IMR-90 (cell line): ENCODE measurements at regions not wholly inside any gene's neighbourhood (a gene's known extent, or its start where the extent isn't known, plus 50 kb on each side); places are given as distances from the start of the nearest gene placed in this dataset.

Experiments used
- ATAC-seq: fragments of 200-7000 bp; cut with Tn5 transposase; 2 replicates; pipeline ENCODE4 v1.9.1; 2020; ENCODE audit warnings: low read depth, mild to moderate bottlenecking, moderate library complexity
- BruUV-seq: library from RNA; stranded (reverse); fragments of 400-500 nt; replicated peaks from 2 replicates; lab custom pipeline; 2021; lab: Mats Ljungman, UMichigan
- CTCF ChIA-PET: fragments of 300-600 bp; formaldehyde crosslinking; extraction: SDS; loops from one replicate; lab custom pipeline; 2021; ENCODE audit warnings: antibody characterized with exemption; lab: Yijun Ruan, JAX
- POLR2A ChIA-PET: fragments of 300-600 bp; sonication (Branson Sonifier 250); formaldehyde crosslinking; loops from one replicate; lab custom pipeline; 2022; ENCODE audit warnings: antibody characterized with exemption; ENCODE audit not compliant: unreplicated experiment; lab: Charles Lee
- DNase-seq: peaks from one replicate; pipeline ENCODE4 v3.0.0; 2013
- H2AFZ ChIP-seq: replicated peaks from 2 replicates; pipeline ENCODE3; 2013; ENCODE audit warnings: low read length, mild to moderate bottlenecking; ENCODE audit not compliant: poor library complexity
- H2AK5ac ChIP-seq: 2 replicates; pipeline ENCODE4 v1.6.1; 2013; ENCODE audit warnings: low read depth, low read length, inconsistent platforms
- H2AK9ac ChIP-seq: replicated peaks from 2 replicates; pipeline ENCODE3; 2013; ENCODE audit warnings: mild to moderate bottlenecking, low read depth, low read length, moderate library complexity; ENCODE audit not compliant: poor library complexity
- H2BK120ac ChIP-seq: 2 replicates; pipeline ENCODE4 v1.6.1; 2013; ENCODE audit warnings: low read depth, low read length, inconsistent platforms
- H2BK15ac ChIP-seq: 3 replicates; pipeline ENCODE4 v1.6.1; 2013; ENCODE audit warnings: low read depth, low read length, inconsistent platforms
- H2BK20ac ChIP-seq: 2 replicates; pipeline ENCODE4 v1.6.1; 2013; ENCODE audit warnings: low read depth, mild to moderate bottlenecking, inconsistent platforms, low read length, moderate library complexity
- H2BK5ac ChIP-seq: 2 replicates; pipeline ENCODE4 v1.6.1; 2013; ENCODE audit warnings: mild to moderate bottlenecking, low read depth, low read length, inconsistent platforms; ENCODE audit not compliant: poor library complexity, severe bottlenecking
- H3K14ac ChIP-seq: replicated peaks from 2 replicates; pipeline ENCODE4 v1.6.1; 2013; ENCODE audit warnings: low read depth, low read length, inconsistent platforms
- H3K18ac ChIP-seq: 2 replicates; pipeline ENCODE4 v1.6.1; 2013; ENCODE audit warnings: low read depth, low read length, control low read depth
- H3K23ac ChIP-seq: 2 replicates; pipeline ENCODE4 v1.6.1; 2013; ENCODE audit warnings: low read depth, low read length, inconsistent platforms
- H3K27ac ChIP-seq: 2 replicates; pipeline ENCODE4 v1.5.1; 2013; ENCODE audit warnings: mild to moderate bottlenecking, control low read depth, low read length; ENCODE audit not compliant: insufficient read depth
- H3K27me3 ChIP-seq: 2 replicates; pipeline ENCODE4 v1.6.1; 2013; ENCODE audit warnings: low read length; ENCODE audit not compliant: control insufficient read depth, insufficient read depth
- H3K36me3 ChIP-seq: 2 replicates; pipeline ENCODE4 v1.6.1; 2013; ENCODE audit warnings: low read length, mixed read lengths; ENCODE audit not compliant: control insufficient read depth, insufficient read depth
- H3K4ac ChIP-seq: 2 replicates; pipeline ENCODE4 v1.6.1; 2013; ENCODE audit warnings: low read depth, low read length, inconsistent platforms
- H3K4me1 ChIP-seq: 2 replicates; pipeline ENCODE4 v1.6.1; 2013; ENCODE audit warnings: low read length, mixed read lengths; ENCODE audit not compliant: control insufficient read depth, insufficient read depth
- H3K4me2 ChIP-seq: 2 replicates; pipeline ENCODE4 v1.6.1; 2013; ENCODE audit warnings: low read depth, mild to moderate bottlenecking, control low read depth, low read length, moderate library complexity
- H3K4me3 ChIP-seq: 2 replicates; pipeline ENCODE4 v1.5.1; 2013; ENCODE audit warnings: low read depth, mild to moderate bottlenecking, control low read depth, low read length, moderate library complexity; ENCODE audit not compliant: insufficient read depth
- H3K56ac ChIP-seq: 2 replicates; pipeline ENCODE4 v1.6.1; 2013; ENCODE audit warnings: low read length, inconsistent platforms; ENCODE audit not compliant: insufficient read depth; ENCODE audit errors: extremely low read depth
- H3K79me1 ChIP-seq, 2 experiments: 2 replicates each; pipeline ENCODE4 v1.6.1; 2013; ENCODE audit warnings: low read length in 2 of 2, inconsistent platforms in 1 of 2, low read depth in 1 of 2
- H3K9ac ChIP-seq: 2 replicates; pipeline ENCODE4 v1.6.1; 2013; ENCODE audit warnings: low read depth, low read length, control low read depth
- H3K9me1 ChIP-seq: 2 replicates; pipeline ENCODE4 v1.6.1; 2013; ENCODE audit warnings: low read length, inconsistent platforms; ENCODE audit not compliant: insufficient read depth
- H3K9me3 ChIP-seq: 2 replicates; pipeline ENCODE4 v1.6.1; 2013; ENCODE audit warnings: low read length; ENCODE audit not compliant: control insufficient read depth, insufficient read depth
- H4K20me1 ChIP-seq: 2 replicates; pipeline ENCODE4 v1.6.1; 2013; ENCODE audit warnings: low read length, inconsistent platforms; ENCODE audit not compliant: insufficient read depth
- H4K5ac ChIP-seq: 2 replicates; pipeline ENCODE4 v1.6.1; 2013; ENCODE audit warnings: mild to moderate bottlenecking, low read depth, low read length, control low read depth
- H4K8ac ChIP-seq, 2 experiments: 2 replicates each; pipeline ENCODE4 v1.6.1; 2013; ENCODE audit warnings: low read depth in 2 of 2, low read length in 2 of 2, control low read depth in 1 of 2, inconsistent platforms in 1 of 2
- H4K91ac ChIP-seq: 2 replicates; pipeline ENCODE4 v1.6.1; 2013; ENCODE audit warnings: low read depth, low read length, inconsistent platforms; ENCODE audit not compliant: insufficient read depth
- BHLHE40 ChIP-seq: fragments of 150-350 bp; IDR thresholded peaks from 2 replicates; pipeline ENCODE4 v1.6.1; 2016; ENCODE audit warnings: mild to moderate bottlenecking, low read depth, low read length
- CEBPB ChIP-seq: IDR thresholded peaks from 2 replicates; pipeline ENCODE4 v1.6.1; 2012; ENCODE audit warnings: low read depth, low read length, improper control_type of control experiment
- CHD1 ChIP-seq: IDR thresholded peaks from 2 replicates; pipeline ENCODE4 v1.6.1; 2012; ENCODE audit warnings: low read depth, low read length, improper control_type of control experiment
- CTCF ChIP-seq: conservative IDR thresholded peaks from 2 replicates; pipeline ENCODE4 v1.5.1; 2012; ENCODE audit warnings: mild to moderate bottlenecking, low read depth, low read length, improper control_type of control experiment
- MAFK ChIP-seq: IDR thresholded peaks from 2 replicates; pipeline ENCODE4 v1.6.1; 2012; ENCODE audit warnings: low read depth, low read length, improper control_type of control experiment
- NFE2L2 ChIP-seq: fragments of 150-350 bp; IDR thresholded peaks from 2 replicates; pipeline ENCODE4 v1.6.1; 2016; ENCODE audit warnings: low read depth, mild to moderate bottlenecking, low read length
- RAD21 ChIP-seq: IDR thresholded peaks from 2 replicates; pipeline ENCODE4 v1.6.1; 2012; ENCODE audit warnings: low read length, improper control_type of control experiment
- USF2 ChIP-seq: fragments of 150-350 bp; IDR thresholded peaks from 2 replicates; pipeline ENCODE4 v1.6.1; 2017; ENCODE audit warnings: mild to moderate bottlenecking, antibody characterized with exemption, low read length, low read depth
- WGBS, 2 experiments: methylation state at CpG; one replicate each; pipeline versions ENCODE4 v1.1.5 to v1.1.7; 2013; ENCODE audit warnings: missing lambda C conversion rate in 2 of 2; ENCODE audit not compliant: insufficient read length in 1 of 2; ENCODE audit errors: extremely low coverage in 2 of 2; 5-methylcytosine and 5-hydroxymethylcytosine counted together
- dilution Hi-C: fragments of 300-500 bp; cut with HindIII; formaldehyde crosslinking; loops from one replicate; pipeline ENCODE4 v1.14.3; 2018; ENCODE audit warnings: low sequenced_read_pairs; ENCODE audit not compliant: unreplicated experiment
- in situ Hi-C: fragments of 300-500 bp; cut with MboI; formaldehyde crosslinking; loops from 3 replicates; pipeline ENCODE4 v1.14.3; 2019; ENCODE audit warnings: low sequenced_read_pairs, inconsistent platforms, mixed read lengths
- intact Hi-C: fragments of 100-400 bp; cut with micrococcal nuclease; formaldehyde crosslinking; loops from 2 replicates; pipeline ENCODE4 v1.10.0; 2022

DNA sequence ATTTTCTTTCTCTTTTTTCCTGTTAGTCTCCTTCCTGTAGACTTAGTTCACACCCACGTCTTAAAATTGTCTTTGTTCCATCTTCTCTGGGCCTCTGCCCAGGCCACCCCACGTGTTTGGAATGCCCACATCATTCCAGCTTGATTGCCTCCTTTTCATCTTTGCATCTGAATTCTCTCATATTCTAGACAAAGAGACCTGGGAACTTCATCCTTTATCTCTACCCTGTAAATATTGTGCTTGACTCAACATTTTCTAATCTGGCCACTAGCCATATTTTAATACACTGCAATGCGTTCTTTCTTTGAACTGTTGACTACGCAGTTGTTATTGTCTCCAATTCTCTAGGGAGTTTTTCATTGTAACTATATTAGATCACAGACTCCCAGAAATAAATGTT is 187.5 kb upstream of the NRXN1 start:
- Histone ChIP-seq H3K9ac (no peak overlapping the region), H3K14ac (no peak overlapping the region), H3K56ac (no peak overlapping the region), H2AK5ac (no peak overlapping the region), H3K9me1 (no peaks in the 10 kb centered on the region), H4K91ac (no peak overlapping the region), H3K23ac (no peak overlapping the region), H2BK5ac (no peak overlapping the region), H2BK15ac (no peak overlapping the region), H3K4me1 (no peaks in the 10 kb centered on the region), H3K4me2 (no peak overlapping the region), H2BK20ac (no peak overlapping the region), H4K20me1 (no peaks in the 10 kb centered on the region), H3K27ac (no peak overlapping the region), H2BK120ac (no peak overlapping the region), H3K9me3 (no peaks in the 10 kb centered on the region), H3K27me3 (no peaks in the 10 kb centered on the region), H3K4me3 (no peak overlapping the region), H2AFZ (no peak overlapping the region), H4K8ac (no peak overlapping the region), H3K36me3 (no peaks in the 10 kb centered on the region), H3K79me1 (no peaks in the 10 kb centered on the region), H3K18ac (no peak overlapping the region), H2AK9ac (no peak overlapping the region), H4K5ac (no peak overlapping the region), H3K4ac (no peak overlapping the region)
- intact Hi-C loops (no loop called here), in situ Hi-C loops (no loop called here), dilution Hi-C loops (no loop called here)
- ATAC-seq (peak; percentile 29; the same call in 1 of the 2 replicates), DNase-seq (peak; percentile 76)
- ChIA-PET CTCF (no interaction called here), POLR2A (no interaction called here)
- no TSS peak for BruUV-seq
- 14% methylated on average over 1 of the region's 4 CpGs; no CpG with 5 or more reads in 1 of the 2 experiments for WGBS, 2 experiments
- 0 out of 2 replicates have a peak, but pooled peaks have one; percentile 7 for TF ChIP-seq MAFK
- no peak for TF ChIP-seq NFE2L2
- peak; percentile 18; the same call in 1 of the 2 replicates for TF ChIP-seq BHLHE40
- TF ChIP-seq USF2 = peak; percentile 27; the same call in 1 of the 2 replicates
- TF ChIP-seq CTCF = no peak
- no peak for TF ChIP-seq RAD21
- TF ChIP-seq CEBPB = no peak
- TF ChIP-seq CHD1 = no peak
